GM19239 (cell line): ENCODE measurements at regions not wholly inside any gene's neighbourhood (a gene's known extent, or its start where the extent isn't known, plus 50 kb on each side); places are given as distances from the start of the nearest gene placed in this dataset.

Experiments
- DNase-seq: peaks from one replicate; pipeline ENCODE4 v3.0.0; 2011; ENCODE audit warnings: low spot score; ENCODE audit not compliant: insufficient read length
- FAIRE-seq: peaks from 2 replicates; lab custom pipeline; 2011; peaks lifted over from hg19 to GRCh38; lab: Jason Lieb, UNC

DNA sequence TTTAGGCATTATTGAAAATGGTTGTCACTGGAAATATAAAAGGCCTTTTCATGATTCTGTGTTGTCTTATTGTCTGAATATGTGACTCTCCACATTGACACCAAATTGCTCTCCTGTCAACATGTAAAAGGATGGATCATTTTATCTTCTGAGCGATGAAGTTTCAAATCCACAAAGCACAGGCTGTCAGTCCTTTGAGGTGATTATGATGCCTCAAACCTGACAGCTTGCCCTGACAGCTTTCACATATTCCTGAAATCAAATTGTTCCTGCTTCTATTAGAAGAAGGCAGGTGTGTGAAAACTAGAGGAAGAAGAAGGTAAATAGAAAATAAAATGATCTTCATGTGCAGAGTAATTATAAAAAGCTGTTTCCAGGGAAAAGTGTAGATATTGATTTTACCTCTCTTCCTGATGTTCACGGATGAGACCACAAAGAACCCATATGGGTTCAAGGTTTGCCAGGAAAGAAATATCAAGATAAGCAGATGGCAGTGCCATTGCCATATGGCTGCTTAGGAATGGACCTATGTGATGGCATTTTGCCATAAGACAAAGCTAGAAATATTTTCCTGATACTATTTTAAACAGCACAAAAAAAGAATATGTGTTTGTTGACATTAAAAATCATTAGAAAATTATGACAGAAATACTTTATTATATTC is 1006.3 kb upstream of the AGA start:
- no peak for DNase-seq
- FAIRE-seq, result no peak

DNA sequence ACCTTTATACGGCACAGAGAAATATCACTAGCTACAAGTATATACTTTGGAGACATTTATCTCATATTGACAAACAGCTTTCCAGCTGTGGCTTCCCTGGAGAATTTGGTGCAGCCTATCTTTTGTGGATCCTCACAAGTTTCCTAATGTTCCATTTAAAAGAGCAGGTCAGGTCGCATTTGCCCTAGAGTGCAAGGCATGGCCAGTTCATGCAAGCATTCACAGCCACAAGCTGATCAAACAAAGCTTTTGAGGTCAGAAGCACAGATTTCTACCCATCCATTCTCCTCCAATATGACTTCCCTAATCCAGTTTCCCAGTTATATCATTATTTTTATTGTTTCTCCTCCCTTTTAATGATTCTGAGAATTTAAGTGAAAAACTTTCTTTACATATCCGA is 1008.4 kb upstream of the AGA start:
- no peak for FAIRE-seq
- no peak for DNase-seq

DNA sequence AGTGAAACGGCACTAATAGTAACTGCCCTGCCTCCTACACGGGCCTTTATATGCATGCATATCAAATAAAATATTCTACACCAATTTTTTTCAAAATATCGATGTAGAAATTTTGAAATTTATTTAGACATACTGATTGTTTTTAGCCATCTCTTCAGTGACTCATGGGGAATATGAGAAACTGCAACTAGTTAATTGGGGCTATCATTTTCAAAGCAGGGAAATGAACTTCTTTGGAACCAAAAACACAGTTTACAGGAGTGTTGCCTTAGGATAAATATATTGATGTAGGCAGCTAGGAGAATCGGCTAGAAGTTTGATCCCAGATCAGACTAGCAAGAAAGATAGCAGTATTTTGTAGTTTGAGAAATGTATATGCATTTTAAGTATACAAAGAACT is 1010.8 kb upstream of the AGA start:
- no peak for FAIRE-seq
- DNase-seq, result no peak

DNA sequence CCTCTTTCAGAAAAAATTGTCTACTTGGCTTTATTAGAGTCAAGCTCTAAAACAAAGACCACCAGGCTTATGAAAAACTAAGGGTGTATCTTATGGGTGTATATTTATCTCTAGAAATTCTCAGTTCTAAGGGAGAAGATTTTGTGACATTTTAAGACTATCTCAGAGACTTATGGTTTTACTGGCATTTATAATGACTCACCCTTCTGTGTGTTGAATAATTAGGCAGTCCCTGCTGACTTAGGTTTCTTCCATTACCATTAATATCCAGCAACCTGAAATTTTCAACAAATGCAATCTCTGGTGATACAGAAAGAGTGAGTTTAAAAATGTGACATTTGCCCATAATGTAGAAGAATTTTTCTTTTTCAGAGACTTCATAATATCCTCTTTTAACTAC is 1015.0 kb upstream of the AGA start:
- DNase-seq (no peak), FAIRE-seq (no peak)

DNA sequence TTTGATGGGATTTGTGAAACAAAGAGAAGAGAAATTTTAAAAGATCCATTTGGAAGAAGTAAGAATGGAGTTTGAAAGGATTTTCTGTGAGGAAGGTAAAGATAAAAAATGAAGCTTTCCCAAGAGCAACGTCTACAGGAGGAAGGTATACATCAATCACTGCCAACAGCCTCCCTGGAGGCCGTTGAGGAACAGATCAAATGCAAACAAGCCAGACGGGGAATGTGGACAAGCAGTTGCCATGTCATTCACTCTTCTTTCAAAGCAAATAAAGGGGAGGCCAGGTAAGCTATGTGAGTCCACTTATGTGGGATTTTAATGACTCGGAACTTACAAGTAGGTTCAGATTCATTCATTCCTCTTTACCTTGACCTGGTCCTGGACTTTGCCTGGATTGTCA is 1020.5 kb upstream of the AGA start:
- FAIRE-seq (no peak), DNase-seq (no peak)

DNA sequence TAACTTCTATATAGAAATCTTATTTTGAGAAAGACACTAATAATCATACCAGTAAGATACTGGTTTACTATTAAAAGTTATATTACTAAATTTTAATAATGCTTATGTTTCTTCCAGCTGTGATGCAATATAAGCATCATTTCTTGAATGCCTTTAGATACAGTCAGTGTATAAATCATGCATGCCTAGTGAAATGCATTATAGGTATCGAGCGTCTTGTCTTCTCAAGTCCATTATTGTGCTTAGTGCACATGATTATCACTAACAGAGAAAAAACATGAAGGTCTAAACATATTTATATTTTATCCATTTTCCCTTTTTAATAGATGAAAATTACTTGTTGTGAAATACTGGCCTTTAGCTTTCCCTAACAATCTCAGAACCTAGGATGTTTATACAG is 1021.5 kb upstream of the AGA start:
- no peak for DNase-seq
- FAIRE-seq, result no peak

DNA sequence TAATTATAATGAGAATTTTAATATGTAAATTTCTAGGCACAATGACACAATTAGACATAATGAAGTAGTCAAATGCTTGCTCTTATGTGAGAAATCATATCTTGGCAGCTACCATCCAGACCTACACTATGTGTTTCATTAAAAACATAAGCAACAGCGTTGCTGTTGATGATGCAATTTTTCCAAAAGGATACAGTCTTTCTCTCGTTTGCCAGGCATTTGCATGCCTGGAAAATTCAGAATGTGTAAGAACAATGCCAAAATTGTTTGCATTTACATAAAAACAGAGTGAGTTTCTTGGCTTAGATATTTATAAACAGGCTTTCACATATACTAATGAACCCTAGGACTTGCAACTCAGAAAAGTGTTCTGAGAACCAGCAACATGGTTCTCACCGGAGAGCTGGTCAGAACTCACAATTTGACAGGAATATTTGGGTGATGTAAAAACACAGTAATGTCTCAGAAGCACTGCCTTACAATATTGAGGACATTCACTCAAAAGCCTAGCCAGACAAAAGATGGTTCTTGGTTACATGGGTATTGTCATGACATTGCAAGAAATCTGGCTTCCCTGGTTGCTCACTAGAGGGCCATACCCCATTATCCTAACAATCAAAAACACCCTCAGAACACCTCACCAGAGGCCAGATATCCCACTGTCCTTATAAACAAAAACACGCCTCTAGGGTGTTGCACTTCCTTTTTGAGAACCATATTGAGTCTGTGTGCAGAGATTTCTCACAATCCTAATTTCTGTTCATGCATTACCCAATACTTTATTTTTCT is 1029.0 kb upstream of the AGA start:
- no peak for FAIRE-seq
- no peak for DNase-seq

DNA sequence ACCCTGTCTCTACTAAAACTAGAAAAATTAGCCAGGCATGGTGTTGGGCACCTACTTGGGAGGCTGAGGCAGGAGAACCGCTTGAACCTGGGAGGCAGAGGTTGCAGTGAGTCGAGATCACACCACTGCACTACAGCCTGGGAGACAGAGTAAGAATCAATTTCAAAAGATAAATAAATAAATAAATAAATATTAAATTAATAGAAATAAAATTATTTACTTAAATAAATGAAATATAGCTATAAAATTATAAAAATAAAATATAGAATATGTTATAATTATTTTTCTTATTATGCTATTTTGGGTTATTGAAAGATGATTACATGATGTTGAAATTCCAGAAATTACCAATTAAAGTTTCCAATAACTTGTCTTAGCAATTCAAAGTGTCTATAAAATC is 1029.8 kb upstream of the AGA start:
- no peak for FAIRE-seq

DNA sequence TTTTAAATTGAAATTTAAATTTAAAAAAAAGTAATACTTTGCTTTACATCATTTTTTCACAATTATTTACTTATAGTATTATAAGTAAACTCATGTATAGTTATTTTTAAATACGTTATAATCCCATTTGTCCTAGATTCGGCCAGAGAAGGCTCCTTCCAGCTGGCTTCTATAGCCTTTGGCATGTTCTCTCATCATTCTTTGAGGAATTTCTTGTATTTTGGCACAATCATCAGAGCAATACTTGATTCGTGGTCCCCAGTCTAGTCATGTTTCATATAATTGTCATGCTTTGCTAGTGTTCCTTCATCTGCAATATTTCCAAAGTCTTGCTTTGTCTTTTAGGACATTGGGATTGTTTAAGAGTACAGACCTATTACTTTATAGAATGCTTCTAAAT is 1037.9 kb upstream of the AGA start:
- DNase-seq, result no peak
- no peak for FAIRE-seq

More for the DNA sequence above, 1029.8 kb upstream of the AGA start:
- no peak for DNase-seq

DNA sequence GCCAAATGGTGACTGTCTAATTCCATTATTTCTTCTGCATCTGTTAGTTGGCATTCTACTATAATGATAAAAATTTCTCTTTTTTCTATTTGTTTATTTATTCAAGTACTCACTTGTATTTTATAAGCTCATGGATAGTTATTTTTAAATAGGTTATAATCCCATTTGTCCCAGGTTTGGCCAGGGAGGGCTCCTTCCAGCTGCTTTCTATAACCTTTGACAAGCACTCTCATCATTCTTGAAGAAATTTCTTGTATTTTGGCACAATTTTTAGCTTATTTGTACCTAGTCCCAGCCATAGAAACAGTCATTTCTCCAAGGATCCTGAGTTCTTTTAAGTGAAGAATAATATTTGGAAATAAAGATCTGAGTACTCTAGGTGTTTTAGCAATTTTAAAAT is 1038.6 kb upstream of the AGA start:
- DNase-seq (no peak), FAIRE-seq (no peak)

DNA sequence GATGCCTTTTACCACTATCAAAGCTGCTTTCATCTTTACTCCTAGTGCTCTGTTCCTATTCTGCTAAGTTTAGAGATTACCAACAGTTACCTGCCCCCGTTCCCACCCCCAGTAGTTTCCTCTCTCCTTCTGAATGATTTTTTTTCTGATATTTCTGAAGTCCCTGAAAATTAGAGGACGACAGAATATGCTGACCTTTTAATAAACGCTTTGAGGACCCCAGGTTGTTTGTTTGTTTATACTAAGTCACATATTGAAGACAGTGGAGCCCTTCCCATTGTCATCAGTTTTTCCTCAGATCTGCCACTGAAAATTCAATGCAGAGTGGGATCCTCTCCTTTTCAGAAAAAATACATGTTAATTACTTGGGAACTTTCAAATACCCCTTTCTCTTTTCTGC is 1039.3 kb upstream of the AGA start:
- FAIRE-seq (no peak), DNase-seq (no peak)

DNA sequence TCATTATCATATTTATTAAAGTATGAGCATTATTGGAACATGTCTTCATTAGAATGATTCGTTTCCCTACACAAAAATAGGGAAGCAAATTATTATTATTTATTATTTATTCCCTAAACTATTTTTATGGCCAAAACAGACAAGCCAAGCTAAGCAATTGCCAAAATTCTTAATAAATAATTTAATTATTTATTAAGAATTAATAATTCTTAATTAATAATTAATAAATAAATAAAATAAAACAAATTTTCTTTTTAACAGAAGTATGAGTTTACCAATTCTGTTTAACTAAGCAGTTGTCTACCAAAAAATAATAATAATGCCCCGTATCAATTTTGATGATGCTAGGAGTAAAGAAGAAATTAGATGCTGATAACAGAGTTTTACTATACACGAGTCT is 1080.8 kb upstream of the AGA start:
- FAIRE-seq (no peak), DNase-seq (no peak)

DNA sequence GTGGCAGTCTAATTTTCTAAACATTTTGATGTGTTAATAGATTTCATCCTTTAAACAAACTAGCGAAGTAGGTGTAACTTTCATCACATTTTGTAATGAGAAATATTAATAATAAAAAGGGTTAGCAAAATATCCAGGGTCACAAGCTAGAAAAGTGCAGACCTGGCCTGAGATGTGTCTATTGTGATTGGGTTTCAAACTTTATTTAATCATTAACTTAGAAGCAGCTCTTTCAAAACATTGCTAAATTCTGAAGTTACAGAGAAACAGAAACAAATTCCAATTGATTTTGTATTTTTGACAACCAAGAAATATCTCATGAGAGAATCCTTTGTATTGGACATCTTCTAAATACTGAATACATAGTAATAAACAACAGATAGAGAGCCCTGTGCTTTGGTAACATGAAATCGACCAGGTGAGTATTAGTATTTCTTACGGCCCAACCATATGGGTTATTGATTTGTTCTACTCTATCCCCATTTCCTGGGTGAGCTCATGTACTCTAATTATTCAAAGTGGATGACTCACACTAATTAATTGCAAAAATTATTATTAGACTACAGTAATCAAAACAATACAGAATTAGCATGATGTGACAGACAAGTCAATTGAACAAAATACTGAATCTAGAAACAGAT is 1093.8 kb upstream of the AGA start:
- DNase-seq (no peak), FAIRE-seq (no peak)

DNA sequence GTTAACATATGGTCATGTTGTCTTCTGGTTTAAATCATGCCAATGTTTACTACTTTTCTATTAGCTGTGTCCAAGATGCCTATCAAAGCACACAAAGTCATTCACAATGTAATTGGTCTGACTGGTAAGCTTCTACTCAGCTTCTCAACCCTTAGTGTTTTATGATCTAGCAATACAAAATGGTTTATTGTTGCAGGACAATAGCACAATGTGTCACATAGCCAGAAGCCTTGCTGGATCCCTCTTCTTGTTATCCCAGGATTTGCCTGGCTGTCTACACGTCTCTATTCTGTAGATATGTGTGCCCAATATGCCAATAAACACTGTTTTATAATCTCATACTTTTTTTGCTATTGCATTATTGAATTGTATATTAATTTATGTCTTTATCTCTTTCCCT is 1111.0 kb upstream of the AGA start:
- DNase-seq (no peak), FAIRE-seq (no peak)

DNA sequence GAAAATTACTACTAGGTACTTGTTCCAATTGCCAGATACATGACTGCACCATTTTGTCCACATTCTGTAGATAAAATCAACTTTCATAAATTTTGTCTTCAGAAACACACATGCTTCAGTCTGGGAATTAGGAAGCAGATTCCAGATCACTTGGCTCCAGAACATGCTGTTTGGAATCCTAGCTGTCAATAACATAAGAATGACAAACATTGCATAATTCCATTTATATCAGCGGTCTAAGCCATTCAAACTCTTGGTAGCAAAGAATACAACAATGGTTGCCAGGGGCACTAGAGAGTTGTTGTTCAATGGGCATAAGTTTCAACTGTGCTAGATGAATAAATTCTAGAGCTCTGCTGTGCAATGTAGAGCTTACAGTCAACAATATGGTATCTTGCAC is 1112.1 kb upstream of the AGA start:
- FAIRE-seq (no peak), DNase-seq (no peak)

DNA sequence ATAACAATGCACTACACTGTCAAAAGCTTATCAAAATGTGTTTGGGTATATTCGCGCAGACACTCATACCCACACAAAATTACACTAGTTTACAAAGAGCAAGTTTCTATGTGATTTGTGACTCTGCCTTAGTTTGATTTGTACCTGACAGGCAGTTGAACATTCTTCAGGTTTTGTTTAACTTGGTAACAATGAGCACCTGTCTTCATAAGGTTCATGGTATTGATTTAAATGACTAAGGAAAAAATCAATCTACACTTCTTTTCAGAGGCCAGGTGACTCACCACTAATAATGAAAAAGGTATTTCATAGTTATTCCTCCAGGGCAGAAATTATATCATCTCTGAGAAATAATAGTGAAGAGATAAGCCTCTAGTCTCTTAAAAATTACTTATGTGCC is 1114.6 kb upstream of the AGA start:
- FAIRE-seq (no peak), DNase-seq (no peak)

DNA sequence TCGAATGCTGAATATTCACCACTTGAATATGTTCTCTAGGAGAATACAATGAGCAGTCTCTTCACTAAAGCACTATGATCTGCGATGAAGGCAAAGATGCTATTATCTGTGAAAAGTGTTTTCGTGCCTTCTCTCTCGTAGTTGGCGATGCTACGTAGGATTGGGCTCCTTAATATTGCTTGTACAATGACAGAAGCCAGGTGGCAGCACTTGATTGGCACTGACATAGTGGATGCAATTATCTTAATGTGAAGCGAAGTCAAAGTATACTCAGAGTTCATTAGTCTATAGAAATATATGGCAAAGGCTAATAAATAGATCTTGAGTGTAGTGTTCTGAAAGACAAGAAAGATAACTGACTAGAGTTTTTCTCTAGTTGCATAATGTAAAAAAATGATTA is 1135.7 kb upstream of the AGA start:
- FAIRE-seq (no peak), DNase-seq (no peak)

DNA sequence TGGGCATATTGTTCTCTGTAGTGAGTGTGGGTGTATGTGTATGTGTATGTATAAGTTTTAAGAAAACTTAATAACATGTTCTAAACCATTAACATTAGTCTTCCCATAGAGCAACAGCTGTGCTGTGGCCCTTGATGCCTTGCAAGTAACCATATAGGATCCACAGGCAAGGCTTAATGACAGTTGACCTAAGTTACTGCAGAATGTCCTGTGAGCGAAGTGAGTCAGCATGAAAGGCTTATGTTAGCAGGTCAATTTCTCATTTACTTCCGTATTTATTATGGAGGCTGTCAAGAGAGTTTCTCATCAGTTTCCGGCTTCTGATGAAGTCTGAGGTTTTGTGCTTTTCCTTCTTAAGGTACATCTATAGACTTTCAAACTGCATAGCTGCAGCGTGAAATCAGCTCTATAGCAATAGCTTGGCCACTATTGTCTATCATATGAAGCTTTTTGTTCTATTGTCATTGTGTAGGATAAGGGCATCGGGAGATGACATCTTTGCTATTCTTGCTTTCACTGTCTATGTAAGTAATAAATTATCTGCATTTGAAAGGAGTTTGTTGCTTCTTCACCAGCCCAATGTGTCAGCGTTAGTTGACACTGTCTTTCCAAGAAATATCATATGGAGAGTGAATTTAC is 1153.4 kb upstream of the AGA start:
- no peak for DNase-seq
- no peak for FAIRE-seq

DNA sequence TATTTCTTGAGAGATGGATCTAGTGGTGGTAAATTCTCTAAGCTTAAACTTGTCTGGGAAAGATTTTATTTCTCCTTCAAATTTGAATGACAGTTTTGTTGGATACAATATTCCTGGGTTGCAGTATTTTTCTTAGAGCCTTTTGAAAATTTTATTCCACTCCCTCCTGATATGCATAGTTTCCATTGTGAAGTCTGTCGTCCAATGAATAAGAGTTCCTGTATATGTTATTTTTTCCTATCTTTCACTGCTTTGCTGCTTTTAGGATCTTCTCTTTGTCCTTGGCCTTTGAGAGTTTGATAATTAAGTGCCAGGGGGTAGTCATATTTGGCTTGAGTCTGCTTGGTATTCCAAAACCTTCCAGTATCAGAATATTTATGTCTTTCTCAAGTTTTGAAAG is 1156.4 kb upstream of the AGA start:
- DNase-seq (no peak), FAIRE-seq (no peak)

DNA sequence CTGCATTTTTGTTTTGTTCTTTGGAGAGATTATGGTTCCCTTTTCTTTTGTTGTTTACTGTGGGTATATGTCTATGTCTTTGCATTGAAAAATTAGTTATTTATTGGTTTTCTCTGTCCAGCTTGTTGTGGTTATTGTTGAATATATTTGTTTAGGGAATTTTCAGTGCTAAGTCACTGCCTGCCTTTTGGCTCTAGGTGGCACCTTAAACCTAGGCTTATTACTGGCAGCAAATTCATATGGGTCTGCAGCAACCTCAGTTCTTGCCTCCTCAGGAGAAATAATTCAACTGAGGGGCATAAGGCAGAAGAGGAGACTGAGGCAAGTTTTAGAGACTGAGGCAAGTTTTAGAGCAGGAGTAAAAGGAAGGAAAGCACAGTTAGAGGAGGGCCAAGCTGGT is 1157.3 kb upstream of the AGA start:
- no peak for DNase-seq
- FAIRE-seq, result no peak

DNA sequence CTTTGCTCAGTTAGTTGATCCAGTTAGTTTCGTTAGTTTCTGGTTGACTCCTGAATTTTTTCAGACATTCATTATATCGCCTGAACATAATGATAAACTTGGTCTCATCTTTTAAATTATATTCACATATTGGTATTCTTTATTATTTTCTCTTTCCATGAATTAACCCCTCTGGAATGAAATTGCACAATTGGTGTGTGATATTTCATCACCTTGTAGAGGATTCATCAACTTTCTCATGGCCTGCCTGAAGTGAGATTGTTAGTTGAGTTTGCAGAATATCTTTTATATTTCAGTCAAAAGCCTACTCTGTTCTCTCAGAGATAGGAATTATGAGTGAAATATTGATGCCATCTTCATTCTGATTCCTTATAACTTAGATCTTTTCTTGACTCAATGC is 1160.6 kb upstream of the AGA start:
- FAIRE-seq (no peak), DNase-seq (no peak)
